ENCODE measurements at regions not wholly inside any gene's neighbourhood (a gene's known extent, or its start where the extent isn't known, plus 50 kb on each side); places are given as distances from the start of the nearest gene placed in this dataset.
"Not testable (repeated sequence)": the region's sequence is repeated elsewhere in the genome, so short reads cannot be mapped to it uniquely, and the experiment has no call there.

- not testable (repeated sequence) for DNase-seq (ENCODE audit: low read depth in 1 of 2, low spot score in 2 of 2); H3K27me3 ChIP-seq (replicated peaks); H3K36me3 ChIP-seq; H3K27ac ChIP-seq; H3K4me1 ChIP-seq (replicated peaks); H3K9me3 ChIP-seq (replicated peaks); H3K4me3 ChIP-seq
Observed at GRCh38 chr4:189236321-189236720, 704.4 kb upstream of the FRG1 start.

- no peak for DNase-seq (ENCODE audit: low read depth in 1 of 2, low spot score in 2 of 2)
- Histone ChIP-seq H3K4me1 (replicated peaks) (no peaks in the 10 kb centered on the region), H3K27ac (no peak overlapping the region), H3K4me3 (no peak overlapping the region), H3K9me3 (replicated peaks) (no peaks in the 10 kb centered on the region; the same call in 1 of the 2 replicates), H3K36me3 (no peaks in the 10 kb centered on the region), H3K27me3 (replicated peaks) (no peaks in the 10 kb centered on the region)
Observed at GRCh38 chr4:189237340-189237739, 703.3 kb upstream of the FRG1 start.

- Histone ChIP-seq H3K4me3 (no peak overlapping the region), H3K9me3 (replicated peaks) (peaks cover 5% of the 10 kb centered on the region), H3K4me1 (replicated peaks) (no peaks in the 10 kb centered on the region), H3K36me3 (no peaks in the 10 kb centered on the region), H3K27ac (no peak overlapping the region), H3K27me3 (replicated peaks) (no peaks in the 10 kb centered on the region)
- DNase-seq (ENCODE audit: low read depth in 1 of 2, low spot score in 2 of 2), result no peak
Observed at GRCh38 chr4:189255636-189256035, 685.0 kb upstream of the FRG1 start.

GRCh38 chr4:189261475-189261874, 679.2 kb upstream of the FRG1 start:
- H3K36me3 ChIP-seq, result no peaks in the 10 kb centered on the region
- no peaks in the 10 kb centered on the region for H3K27me3 ChIP-seq (replicated peaks)
- H3K4me3 ChIP-seq, result no peak overlapping the region
- H3K4me1 ChIP-seq (replicated peaks), result no peaks in the 10 kb centered on the region
- DNase-seq (ENCODE audit: low read depth in 1 of 2, low spot score in 2 of 2), result no peak
- no peak overlapping the region for H3K27ac ChIP-seq
- peaks cover 11% of the 10 kb centered on the region for H3K9me3 ChIP-seq (replicated peaks)

- Histone ChIP-seq H3K4me3 (no peak overlapping the region), H3K9me3 (replicated peaks) (peaks cover 9% of the 10 kb centered on the region; the same call in 1 of the 2 replicates), H3K27ac (no peak overlapping the region), H3K4me1 (replicated peaks) (no peaks in the 10 kb centered on the region), H3K36me3 (no peaks in the 10 kb centered on the region), H3K27me3 (replicated peaks) (no peaks in the 10 kb centered on the region)
- no peak for DNase-seq (ENCODE audit: low read depth in 1 of 2, low spot score in 2 of 2)
Observed at GRCh38 chr4:189265515-189265914, 675.2 kb upstream of the FRG1 start.

- Histone ChIP-seq H3K4me3 (no peak overlapping the region), H3K36me3 (no peaks in the 10 kb centered on the region), H3K4me1 (replicated peaks) (no peaks in the 10 kb centered on the region), H3K9me3 (replicated peaks) (0 out of 2 replicates have a peak, but pooled peaks cover 4% of the 10 kb centered on the region), H3K27ac (no peak overlapping the region), H3K27me3 (replicated peaks) (no peaks in the 10 kb centered on the region)
- DNase-seq (ENCODE audit: low read depth in 1 of 2, low spot score in 2 of 2), result no peak
Observed at GRCh38 chr4:189267312-189267965, 673.2 kb upstream of the FRG1 start.

GRCh38 chr4:189278597-189279165, 662.0 kb upstream of the FRG1 start:
- H3K4me1 ChIP-seq (replicated peaks), result no peaks in the 10 kb centered on the region
- H3K27me3 ChIP-seq (replicated peaks), result no peaks in the 10 kb centered on the region
- H3K9me3 ChIP-seq (replicated peaks), result no peaks in the 10 kb centered on the region
- DNase-seq (ENCODE audit: low read depth in 1 of 2, low spot score in 2 of 2), result no peak
- H3K4me3 ChIP-seq, result no peak overlapping the region
- no peaks in the 10 kb centered on the region for H3K36me3 ChIP-seq
- H3K27ac ChIP-seq, result no peak overlapping the region

- no peak overlapping the region for H3K4me3 ChIP-seq
- no peak for DNase-seq (ENCODE audit: low read depth in 1 of 2, low spot score in 2 of 2)
- no peaks in the 10 kb centered on the region for H3K36me3 ChIP-seq
- no peaks in the 10 kb centered on the region for H3K9me3 ChIP-seq (replicated peaks)
- H3K27me3 ChIP-seq (replicated peaks), result no peaks in the 10 kb centered on the region
- no peaks in the 10 kb centered on the region for H3K4me1 ChIP-seq (replicated peaks)
- no peak overlapping the region for H3K27ac ChIP-seq
Observed at GRCh38 chr4:189279188-189279587, 661.5 kb upstream of the FRG1 start.

GRCh38 chr4:189285377-189285776, 655.3 kb upstream of the FRG1 start:
- H3K36me3 ChIP-seq, result no peaks in the 10 kb centered on the region
- H3K4me1 ChIP-seq (replicated peaks), result no peaks in the 10 kb centered on the region
- no peak overlapping the region for H3K27ac ChIP-seq

GRCh38 chr4:189291939-189292338, 648.7 kb upstream of the FRG1 start:
- Histone ChIP-seq H3K27ac (no peak overlapping the region), H3K4me1 (replicated peaks) (no peaks in the 10 kb centered on the region), H3K4me3 (no peak overlapping the region), H3K36me3 (no peaks in the 10 kb centered on the region), H3K9me3 (replicated peaks) (no peaks in the 10 kb centered on the region; the same call in 1 of the 2 replicates), H3K27me3 (replicated peaks) (no peaks in the 10 kb centered on the region)
- no peak for DNase-seq (ENCODE audit: low read depth in 1 of 2, low spot score in 2 of 2)

More at GRCh38 chr4:189285377-189285776, 655.3 kb upstream of the FRG1 start:
- no peaks in the 10 kb centered on the region for H3K9me3 ChIP-seq (replicated peaks)
- no peaks in the 10 kb centered on the region for H3K27me3 ChIP-seq (replicated peaks)
- H3K4me3 ChIP-seq, result no peak overlapping the region
- DNase-seq (ENCODE audit: low read depth in 1 of 2, low spot score in 2 of 2), result no peak

GRCh38 chr4:189293459-189293858, 647.2 kb upstream of the FRG1 start:
- no peaks in the 10 kb centered on the region for H3K36me3 ChIP-seq
- H3K4me1 ChIP-seq (replicated peaks), result no peaks in the 10 kb centered on the region
- H3K27me3 ChIP-seq (replicated peaks), result no peaks in the 10 kb centered on the region
- no peak overlapping the region for H3K27ac ChIP-seq
- no peak overlapping the region for H3K4me3 ChIP-seq
- no peaks in the 10 kb centered on the region; the same call in 1 of the 2 replicates for H3K9me3 ChIP-seq (replicated peaks)
- no peak for DNase-seq (ENCODE audit: low read depth in 1 of 2, low spot score in 2 of 2)

GRCh38 chr4:189294574-189294973, 646.1 kb upstream of the FRG1 start:
- Histone ChIP-seq H3K9me3 (replicated peaks) (no peaks in the 10 kb centered on the region; the same call in 1 of the 2 replicates), H3K4me3 (no peak overlapping the region), H3K4me1 (replicated peaks) (no peaks in the 10 kb centered on the region), H3K27ac (no peak overlapping the region), H3K27me3 (replicated peaks) (no peaks in the 10 kb centered on the region), H3K36me3 (no peaks in the 10 kb centered on the region)
- DNase-seq (ENCODE audit: low read depth in 1 of 2, low spot score in 2 of 2), result no peak

GRCh38 chr4:189299706-189300105, 641.0 kb upstream of the FRG1 start:
- Histone ChIP-seq H3K36me3 (no peaks in the 10 kb centered on the region), H3K9me3 (replicated peaks) (no peaks in the 10 kb centered on the region), H3K4me3 (no peak overlapping the region), H3K4me1 (replicated peaks) (no peaks in the 10 kb centered on the region), H3K27me3 (replicated peaks) (no peaks in the 10 kb centered on the region), H3K27ac (no peak overlapping the region)
- DNase-seq (ENCODE audit: low read depth in 1 of 2, low spot score in 2 of 2), result no peak

- no peaks in the 10 kb centered on the region for H3K9me3 ChIP-seq (replicated peaks)
- DNase-seq (ENCODE audit: low read depth in 1 of 2, low spot score in 2 of 2), result no peak
- no peak overlapping the region for H3K4me3 ChIP-seq
- no peaks in the 10 kb centered on the region for H3K36me3 ChIP-seq
- no peak overlapping the region for H3K27ac ChIP-seq
- H3K4me1 ChIP-seq (replicated peaks), result no peaks in the 10 kb centered on the region
- no peaks in the 10 kb centered on the region for H3K27me3 ChIP-seq (replicated peaks)
Observed at GRCh38 chr4:189301692-189302091, 639.0 kb upstream of the FRG1 start.

GRCh38 chr4:189302719-189303118, 638.0 kb upstream of the FRG1 start:
- Histone ChIP-seq H3K4me3 (no peak overlapping the region), H3K4me1 (replicated peaks) (no peaks in the 10 kb centered on the region), H3K27ac (no peak overlapping the region), H3K9me3 (replicated peaks) (no peaks in the 10 kb centered on the region), H3K36me3 (no peaks in the 10 kb centered on the region), H3K27me3 (replicated peaks) (no peaks in the 10 kb centered on the region)
- no peak for DNase-seq (ENCODE audit: low read depth in 1 of 2, low spot score in 2 of 2)

All from SJSA1 (cell line).